ENCODE measurements at regions not wholly inside any gene's neighbourhood (a gene's known extent, or its start where the extent isn't known, plus 50 kb on each side); places are given as distances from the start of the nearest gene placed in this dataset.

DNA sequence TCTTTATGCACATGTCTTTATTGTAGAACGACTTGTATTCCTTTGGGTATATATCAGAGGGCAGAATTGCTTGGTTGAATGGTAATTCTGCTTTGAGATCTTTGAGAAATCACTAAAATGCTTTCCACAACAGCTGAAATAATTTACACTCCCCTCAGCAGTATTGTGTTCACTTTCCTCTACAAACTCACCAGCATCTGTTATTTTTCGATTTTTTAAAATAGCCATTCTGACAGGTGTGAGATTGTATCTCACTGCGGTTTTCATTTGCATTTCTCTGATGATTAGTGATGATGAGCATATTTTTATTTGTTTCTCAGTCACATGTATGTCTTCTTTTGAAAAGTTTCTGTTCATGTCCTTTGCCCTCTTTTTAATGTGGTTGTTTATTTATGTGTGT, 459.8 kb downstream of the PABPC4L start:
- DNase-seq = no peak
- H3K56ac ChIP-seq (ENCODE audit: insufficient read length, low read depth, low read length) = no peak overlapping the region
- no CpG with 5 or more reads among the region's 3 CpGs for WGBS (ENCODE audit: extremely low coverage, insufficient read length, low lambda C conversion rate)
- no peak overlapping the region for H2AFZ ChIP-seq (ENCODE audit: low read length)
- no peaks in the 10 kb centered on the region for H3K23me2 ChIP-seq (ENCODE audit: insufficient read length, low read depth, low read length, poor library complexity, severe bottlenecking)
- no peak overlapping the region for H2BK5ac ChIP-seq (ENCODE audit: insufficient read length, low read length)
- no peak overlapping the region for H3K14ac ChIP-seq (ENCODE audit: insufficient read depth, low read length)
- H3K9ac ChIP-seq (ENCODE audit: extremely low read depth, insufficient read length, low read length) = no peak overlapping the region
- Mint-ChIP-seq H3K27ac (no peak overlapping the region), H3K9me3 (peaks cover 6 to 15% of the 10 kb centered on the region in 2 experiments; a peak in 4 of 5 replicates), H3K27me3 (ENCODE audit: low read depth) (no peaks in the 10 kb centered on the region), H3K4me3 (no peak overlapping the region), H3K4me1 (no peaks in the 10 kb centered on the region; a peak in 1 of 4 replicates), H3K36me3 (ENCODE audit: insufficient read depth in 1 of 3, low read depth in 3 of 3) (peaks cover 2 to 35% (median 5%) of the 10 kb centered on the region in 3 experiments; a peak in 5 of 7 replicates)
- no peaks in the 10 kb centered on the region for H3K27me3 ChIP-seq (ENCODE audit: insufficient read depth, low read length)
- H3K18ac ChIP-seq (ENCODE audit: insufficient read length, low read depth, low read length) = no peak overlapping the region
- no peaks in the 10 kb centered on the region for H3K79me2 ChIP-seq (ENCODE audit: insufficient read depth, low read length)
- H2BK120ac ChIP-seq (ENCODE audit: low read depth, low read length, poor library complexity, severe bottlenecking) = no peak overlapping the region
- no peak overlapping the region for H3K4ac ChIP-seq (ENCODE audit: low read depth, low read length)
- no peak overlapping the region for H2BK15ac ChIP-seq (ENCODE audit: low read depth, low read length)
- no peak overlapping the region for H3K27ac ChIP-seq (ENCODE audit: insufficient read length, low read depth, low read length)
- no peak overlapping the region for H2BK20ac ChIP-seq (ENCODE audit: low read depth, low read length, poor library complexity, severe bottlenecking)
- no peaks in the 10 kb centered on the region for H3K79me1 ChIP-seq (ENCODE audit: insufficient read depth, low read depth, low read length, poor library complexity, severe bottlenecking)
- H4K5ac ChIP-seq (ENCODE audit: insufficient read length, low read depth, low read length) = no peak overlapping the region
- H3T11ph ChIP-seq (ENCODE audit: low read length) = no peak overlapping the region
- H3K23ac ChIP-seq (ENCODE audit: insufficient read length, low read depth, low read length) = no peak overlapping the region
- H4K8ac ChIP-seq (replicated peaks; ENCODE audit: insufficient read length, low read depth, low read length) = no peak overlapping the region
- no peaks in the 10 kb centered on the region for H4K20me1 ChIP-seq (ENCODE audit: control insufficient read depth, insufficient read depth, insufficient read length)
- H4K91ac ChIP-seq (ENCODE audit: insufficient read length, low read depth, low read length) = no peak overlapping the region
- TF ChIP-seq, protein P1, sequence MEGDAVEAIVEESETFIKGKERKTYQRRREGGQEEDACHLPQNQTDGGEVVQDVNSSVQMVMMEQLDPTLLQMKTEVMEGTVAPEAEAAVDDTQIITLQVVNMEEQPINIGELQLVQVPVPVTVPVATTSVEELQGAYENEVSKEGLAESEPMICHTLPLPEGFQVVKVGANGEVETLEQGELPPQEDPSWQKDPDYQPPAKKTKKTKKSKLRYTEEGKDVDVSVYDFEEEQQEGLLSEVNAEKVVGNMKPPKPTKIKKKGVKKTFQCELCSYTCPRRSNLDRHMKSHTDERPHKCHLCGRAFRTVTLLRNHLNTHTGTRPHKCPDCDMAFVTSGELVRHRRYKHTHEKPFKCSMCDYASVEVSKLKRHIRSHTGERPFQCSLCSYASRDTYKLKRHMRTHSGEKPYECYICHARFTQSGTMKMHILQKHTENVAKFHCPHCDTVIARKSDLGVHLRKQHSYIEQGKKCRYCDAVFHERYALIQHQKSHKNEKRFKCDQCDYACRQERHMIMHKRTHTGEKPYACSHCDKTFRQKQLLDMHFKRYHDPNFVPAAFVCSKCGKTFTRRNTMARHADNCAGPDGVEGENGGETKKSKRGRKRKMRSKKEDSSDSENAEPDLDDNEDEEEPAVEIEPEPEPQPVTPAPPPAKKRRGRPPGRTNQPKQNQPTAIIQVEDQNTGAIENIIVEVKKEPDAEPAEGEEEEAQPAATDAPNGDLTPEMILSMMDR (conservative IDR thresholded peaks at IDR 0.05) = no peak
- H3K4me1 ChIP-seq (ENCODE audit: insufficient read depth, low read length) = no peaks in the 10 kb centered on the region
- H3K4me2 ChIP-seq (ENCODE audit: insufficient read depth, insufficient read length, low read length) = no peak overlapping the region
- no peak overlapping the region for H2AK5ac ChIP-seq (ENCODE audit: insufficient read length, low read length)
- no peaks in the 10 kb centered on the region for H3K9me3 ChIP-seq (ENCODE audit: control insufficient read depth, low read depth, low read length)
- no peak overlapping the region for H2BK12ac ChIP-seq (ENCODE audit: insufficient read length, low read depth, low read length)

All from H9 (cell line).